ENCODE measurements at regions not wholly inside any gene's neighbourhood (a gene's known extent, or its start where the extent isn't known, plus 50 kb on each side); places are given as distances from the start of the nearest gene placed in this dataset.

DNA sequence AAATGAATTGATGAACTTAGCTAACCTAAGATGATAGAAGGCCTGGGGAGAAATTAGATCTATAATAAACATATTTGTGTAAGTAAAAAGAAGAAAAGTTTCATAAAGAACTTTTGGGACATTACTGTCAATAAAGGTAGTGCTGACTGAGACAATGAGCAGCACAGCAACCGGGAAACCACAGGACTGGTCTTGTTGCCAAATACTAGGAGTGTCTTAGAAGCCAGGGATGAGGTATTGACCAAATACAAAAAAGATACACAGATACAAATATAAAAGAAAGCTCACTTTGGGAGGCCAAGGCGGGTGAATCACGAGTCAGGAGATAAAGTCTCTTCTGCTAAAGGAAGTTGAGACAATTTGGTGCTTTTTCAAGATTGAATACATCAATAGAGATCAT lies 362.4 kb upstream of the ZNF385D start:
- H2BK15ac ChIP-seq (ENCODE audit: low read depth, low read length), result no peak overlapping the region
- no peak overlapping the region for H3K56ac ChIP-seq (ENCODE audit: insufficient read length, low read depth, low read length)
- no peak overlapping the region for H3K18ac ChIP-seq (ENCODE audit: insufficient read length, low read depth, low read length)
- no peaks in the 10 kb centered on the region for H3K9me3 Mint-ChIP-seq
- H4K91ac ChIP-seq (ENCODE audit: insufficient read length, low read depth, low read length), result no peak overlapping the region
- no peak for DNase-seq
- no peak overlapping the region for H3K27ac Mint-ChIP-seq
- no peak overlapping the region for H2AK5ac ChIP-seq (ENCODE audit: insufficient read length, low read length)
- H3K4me2 ChIP-seq (ENCODE audit: insufficient read depth, insufficient read length, low read length), result no peak overlapping the region
- H4K5ac ChIP-seq (ENCODE audit: insufficient read length, low read depth, low read length), result no peak overlapping the region
- no peak overlapping the region for H3K4me3 Mint-ChIP-seq
- no peak overlapping the region for H2BK12ac ChIP-seq (ENCODE audit: insufficient read length, low read depth, low read length)
- no peak overlapping the region for H3K23ac ChIP-seq (ENCODE audit: insufficient read length, low read depth, low read length)
- H4K8ac ChIP-seq (replicated peaks; ENCODE audit: insufficient read length, low read depth, low read length), result no peak overlapping the region
- H3K27me3 ChIP-seq (ENCODE audit: insufficient read depth, low read length), result no peaks in the 10 kb centered on the region
- no peaks in the 10 kb centered on the region for H3K27me3 Mint-ChIP-seq (ENCODE audit: low read depth)
- peaks cover 0 to 2% of the 10 kb centered on the region in 2 experiments; a peak in 1 of 4 replicates for H3K4me1 Mint-ChIP-seq
- H2AFZ ChIP-seq (ENCODE audit: low read length), result no peak overlapping the region
- no peak overlapping the region for H2BK5ac ChIP-seq (ENCODE audit: insufficient read length, low read length)
- H3K36me3 Mint-ChIP-seq (ENCODE audit: insufficient read depth in 1 of 3, low read depth in 3 of 3), result no peaks in the 10 kb centered on the region
- H3K23me2 ChIP-seq (ENCODE audit: insufficient read length, low read depth, low read length, poor library complexity, severe bottlenecking), result no peaks in the 10 kb centered on the region
- H4K20me1 ChIP-seq (ENCODE audit: control insufficient read depth, insufficient read depth, insufficient read length), result no peaks in the 10 kb centered on the region
- WGBS (ENCODE audit: extremely low coverage, insufficient read length, low lambda C conversion rate), result no CpG with 5 or more reads among the region's 3 CpGs
- no peak overlapping the region for H2BK20ac ChIP-seq (ENCODE audit: low read depth, low read length, poor library complexity, severe bottlenecking)
- no peaks in the 10 kb centered on the region for H3K4me1 ChIP-seq (ENCODE audit: insufficient read depth, low read length)
- H3T11ph ChIP-seq (ENCODE audit: low read length), result no peak overlapping the region
- H3K79me1 ChIP-seq (ENCODE audit: insufficient read depth, low read depth, low read length, poor library complexity, severe bottlenecking), result no peaks in the 10 kb centered on the region
- H3K27ac ChIP-seq (ENCODE audit: insufficient read length, low read depth, low read length), result no peak overlapping the region
- TF ChIP-seq, protein P1, sequence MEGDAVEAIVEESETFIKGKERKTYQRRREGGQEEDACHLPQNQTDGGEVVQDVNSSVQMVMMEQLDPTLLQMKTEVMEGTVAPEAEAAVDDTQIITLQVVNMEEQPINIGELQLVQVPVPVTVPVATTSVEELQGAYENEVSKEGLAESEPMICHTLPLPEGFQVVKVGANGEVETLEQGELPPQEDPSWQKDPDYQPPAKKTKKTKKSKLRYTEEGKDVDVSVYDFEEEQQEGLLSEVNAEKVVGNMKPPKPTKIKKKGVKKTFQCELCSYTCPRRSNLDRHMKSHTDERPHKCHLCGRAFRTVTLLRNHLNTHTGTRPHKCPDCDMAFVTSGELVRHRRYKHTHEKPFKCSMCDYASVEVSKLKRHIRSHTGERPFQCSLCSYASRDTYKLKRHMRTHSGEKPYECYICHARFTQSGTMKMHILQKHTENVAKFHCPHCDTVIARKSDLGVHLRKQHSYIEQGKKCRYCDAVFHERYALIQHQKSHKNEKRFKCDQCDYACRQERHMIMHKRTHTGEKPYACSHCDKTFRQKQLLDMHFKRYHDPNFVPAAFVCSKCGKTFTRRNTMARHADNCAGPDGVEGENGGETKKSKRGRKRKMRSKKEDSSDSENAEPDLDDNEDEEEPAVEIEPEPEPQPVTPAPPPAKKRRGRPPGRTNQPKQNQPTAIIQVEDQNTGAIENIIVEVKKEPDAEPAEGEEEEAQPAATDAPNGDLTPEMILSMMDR (conservative IDR thresholded peaks at IDR 0.05), result no peak
- no peak overlapping the region for H3K14ac ChIP-seq (ENCODE audit: insufficient read depth, low read length)
- H3K4ac ChIP-seq (ENCODE audit: low read depth, low read length), result no peak overlapping the region
- no peaks in the 10 kb centered on the region for H3K9me3 ChIP-seq (ENCODE audit: control insufficient read depth, low read depth, low read length)
- no peaks in the 10 kb centered on the region for H3K79me2 ChIP-seq (ENCODE audit: insufficient read depth, low read length)
- no peak overlapping the region for H3K9ac ChIP-seq (ENCODE audit: extremely low read depth, insufficient read length, low read length)
- no peak overlapping the region for H2BK120ac ChIP-seq (ENCODE audit: low read depth, low read length, poor library complexity, severe bottlenecking)
